ENCODE measurements at regions not wholly inside any gene's neighbourhood (a gene's known extent, or its start where the extent isn't known, plus 50 kb on each side); places are given as distances from the start of the nearest gene placed in this dataset.

- no peaks in the 10 kb centered on the region for H3K9me3 Mint-ChIP-seq (ENCODE audit: unreplicated experiment)
- Histone ChIP-seq H3K4me1 (ENCODE audit: insufficient read depth, low read length) (no peaks in the 10 kb centered on the region), H3K79me2 (ENCODE audit: insufficient read depth, low read length) (no peaks in the 10 kb centered on the region), H3K36me3 (ENCODE audit: insufficient read depth, low read length) (no peaks in the 10 kb centered on the region), H3K9ac (ENCODE audit: low read length) (no peak overlapping the region), H3K9me3 (ENCODE audit: insufficient read depth, low read depth, low read length) (no peaks in the 10 kb centered on the region), H4K20me1 (ENCODE audit: insufficient read depth, low read length) (no peaks in the 10 kb centered on the region), H3K27me3 (ENCODE audit: insufficient read depth, low read length) (no peaks in the 10 kb centered on the region), H2AFZ (ENCODE audit: low read depth, low read length) (no peak overlapping the region), H3K4me3 (ENCODE audit: insufficient read depth, low read depth, low read length) (no peak overlapping the region), H3K4me2 (ENCODE audit: low read length) (no peak overlapping the region), H3K27ac (ENCODE audit: low read depth, low read length) (no peak overlapping the region)
- H3K27me3 Mint-ChIP-seq (ENCODE audit: low read depth, unreplicated experiment) = peaks cover 2% of the 10 kb centered on the region
- FAIRE-seq = no peak
- H3K27ac Mint-ChIP-seq (ENCODE audit: unreplicated experiment) = no peak overlapping the region
- TF ChIP-seq CTCF (IDR thresholded peaks at IDR 0.05; ENCODE audit: insufficient read depth, low read depth, low read length) (no peak), EZH2 (IDR thresholded peaks at IDR 0.05; ENCODE audit: insufficient read depth, low read length) (no peak)
- no peak overlapping the region for H3K4me3 Mint-ChIP-seq (ENCODE audit: unreplicated experiment)
- no peak for DNase-seq (ENCODE audit: low read depth)
- H3K4me1 Mint-ChIP-seq (ENCODE audit: low read depth, unreplicated experiment) = peaks cover 2% of the 10 kb centered on the region
- H3K36me3 Mint-ChIP-seq (ENCODE audit: low read depth, unreplicated experiment) = no peaks in the 10 kb centered on the region
These were observed 1844.6 kb upstream of the PIK3C3 start for GRCh38 chr18:40110455-40110854.

GRCh38 chr18:40109252-40110049, 1845.6 kb upstream of the PIK3C3 start:
- Mint-ChIP-seq H3K36me3 (ENCODE audit: low read depth, unreplicated experiment) (no peaks in the 10 kb centered on the region), H3K4me1 (ENCODE audit: low read depth, unreplicated experiment) (peaks cover 2% of the 10 kb centered on the region), H3K4me3 (ENCODE audit: unreplicated experiment) (no peak overlapping the region), H3K27me3 (ENCODE audit: low read depth, unreplicated experiment) (peaks cover 2% of the 10 kb centered on the region), H3K9me3 (ENCODE audit: unreplicated experiment) (no peaks in the 10 kb centered on the region), H3K27ac (ENCODE audit: unreplicated experiment) (no peak overlapping the region)
- Histone ChIP-seq H3K4me1 (ENCODE audit: insufficient read depth, low read length) (no peaks in the 10 kb centered on the region), H3K9me3 (ENCODE audit: insufficient read depth, low read depth, low read length) (no peaks in the 10 kb centered on the region), H4K20me1 (ENCODE audit: insufficient read depth, low read length) (no peaks in the 10 kb centered on the region), H3K27me3 (ENCODE audit: insufficient read depth, low read length) (no peaks in the 10 kb centered on the region), H3K27ac (ENCODE audit: low read depth, low read length) (no peak overlapping the region), H3K9ac (ENCODE audit: low read length) (no peak overlapping the region), H3K36me3 (ENCODE audit: insufficient read depth, low read length) (no peaks in the 10 kb centered on the region), H3K4me2 (ENCODE audit: low read length) (no peak overlapping the region), H2AFZ (ENCODE audit: low read depth, low read length) (no peak overlapping the region), H3K4me3 (ENCODE audit: insufficient read depth, low read depth, low read length) (no peak overlapping the region), H3K79me2 (ENCODE audit: insufficient read depth, low read length) (no peaks in the 10 kb centered on the region)
- TF ChIP-seq EZH2 (IDR thresholded peaks at IDR 0.05; ENCODE audit: insufficient read depth, low read length) (no peak), CTCF (IDR thresholded peaks at IDR 0.05; ENCODE audit: insufficient read depth, low read depth, low read length) (no peak)
- FAIRE-seq (no peak), DNase-seq (ENCODE audit: low read depth) (no peak)

GRCh38 chr18:40108596-40108995, 1846.4 kb upstream of the PIK3C3 start:
- Mint-ChIP-seq H3K36me3 (ENCODE audit: low read depth, unreplicated experiment) (no peaks in the 10 kb centered on the region), H3K9me3 (ENCODE audit: unreplicated experiment) (no peaks in the 10 kb centered on the region), H3K27ac (ENCODE audit: unreplicated experiment) (no peak overlapping the region), H3K27me3 (ENCODE audit: low read depth, unreplicated experiment) (peaks cover 2% of the 10 kb centered on the region), H3K4me1 (ENCODE audit: low read depth, unreplicated experiment) (peaks cover 2% of the 10 kb centered on the region), H3K4me3 (ENCODE audit: unreplicated experiment) (no peak overlapping the region)
- FAIRE-seq (no peak), DNase-seq (ENCODE audit: low read depth) (no peak)
- Histone ChIP-seq H2AFZ (ENCODE audit: low read depth, low read length) (no peak overlapping the region), H3K9ac (ENCODE audit: low read length) (no peak overlapping the region), H3K27me3 (ENCODE audit: insufficient read depth, low read length) (no peaks in the 10 kb centered on the region), H3K79me2 (ENCODE audit: insufficient read depth, low read length) (no peaks in the 10 kb centered on the region), H3K27ac (ENCODE audit: low read depth, low read length) (no peak overlapping the region), H4K20me1 (ENCODE audit: insufficient read depth, low read length) (no peaks in the 10 kb centered on the region), H3K4me1 (ENCODE audit: insufficient read depth, low read length) (no peaks in the 10 kb centered on the region), H3K4me3 (ENCODE audit: insufficient read depth, low read depth, low read length) (no peak overlapping the region), H3K36me3 (ENCODE audit: insufficient read depth, low read length) (no peaks in the 10 kb centered on the region), H3K4me2 (ENCODE audit: low read length) (no peak overlapping the region), H3K9me3 (ENCODE audit: insufficient read depth, low read depth, low read length) (no peaks in the 10 kb centered on the region)
- TF ChIP-seq EZH2 (IDR thresholded peaks at IDR 0.05; ENCODE audit: insufficient read depth, low read length) = no peak
- TF ChIP-seq CTCF (IDR thresholded peaks at IDR 0.05; ENCODE audit: insufficient read depth, low read depth, low read length) = no peak
